ENCODE measurements at regions not wholly inside any gene's neighbourhood (a gene's known extent, or its start where the extent isn't known, plus 50 kb on each side); places are given as distances from the start of the nearest gene placed in this dataset.
"Not testable (repeated sequence)": the region's sequence is repeated elsewhere in the genome, so short reads cannot be mapped to it uniquely, and the experiment has no call there.

DNA sequence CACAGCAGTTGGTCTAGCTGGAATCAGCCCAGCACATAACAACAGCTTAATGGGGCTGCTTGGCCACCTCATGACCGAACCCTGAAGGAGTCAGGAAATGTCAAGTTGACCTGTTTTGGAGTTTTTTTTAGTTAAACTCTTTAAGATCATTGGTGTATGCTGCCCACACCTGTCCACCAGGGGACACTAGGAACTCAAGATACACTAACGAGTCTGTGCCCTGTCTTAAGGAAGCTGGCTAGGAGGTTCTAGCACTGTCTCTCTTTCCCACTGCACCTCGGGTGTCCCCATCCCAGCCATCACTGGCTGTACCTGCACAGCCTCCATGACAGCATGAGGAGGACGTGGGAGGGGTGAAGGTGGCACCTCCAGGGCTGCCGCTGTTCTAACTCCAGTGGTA, 364.9 kb upstream of the SOX1 start:
- H3K27me3 ChIP-seq (ENCODE audit: low read length); H3K27ac ChIP-seq (ENCODE audit: low read depth, low read length); H3K9ac ChIP-seq (ENCODE audit: low read length); H3F3A ChIP-seq (ENCODE audit: insufficient read depth); H4K20me1 ChIP-seq (ENCODE audit: low read depth, low read length); H3K9me3 ChIP-seq (ENCODE audit: insufficient read depth, low read length); H3K36me3 ChIP-seq (ENCODE audit: low read length); H3K4me3 ChIP-seq (ENCODE audit: insufficient read depth, low read length, poor library complexity, severe bottlenecking); H3K9me2 ChIP-seq (replicated peaks; ENCODE audit: insufficient read depth, low read length); H3K79me2 ChIP-seq (ENCODE audit: insufficient read depth, low read length); H2AFZ ChIP-seq (ENCODE audit: low read depth, low read length, severe bottlenecking); H3K4me2 ChIP-seq (ENCODE audit: low read depth, low read length, poor library complexity, severe bottlenecking): not testable (repeated sequence)
